Astrocyte (in vitro differentiated cells and primary cell): ENCODE measurements at regions not wholly inside any gene's neighbourhood (a gene's known extent, or its start where the extent isn't known, plus 50 kb on each side); places are given as distances from the start of the nearest gene placed in this dataset.

Experiments used
- DNase-seq: peaks from one replicate; pipeline ENCODE4 v3.0.0-alpha.2; 2010; ENCODE audit warnings: low read depth
- FAIRE-seq: peaks from 2 replicates; lab custom pipeline; 2011; peaks lifted over from hg19 to GRCh38; lab: Jason Lieb, UNC
- H2AFZ ChIP-seq: 2 replicates; pipeline ENCODE4 v1.6.0; 2012; ENCODE audit warnings: low read depth, low read length, inconsistent platforms
- H3K27ac ChIP-seq: 2 replicates; pipeline ENCODE4 v1.5.1; 2011; ENCODE audit warnings: low read depth, low read length, inconsistent platforms
- H3K27me3 ChIP-seq: 2 replicates; pipeline ENCODE4 v1.6.0; 2011; ENCODE audit warnings: low read length, inconsistent platforms; ENCODE audit not compliant: insufficient read depth
- H3K36me3 ChIP-seq: 2 replicates; pipeline ENCODE4 v1.5.1; 2011; ENCODE audit warnings: low read length, inconsistent platforms; ENCODE audit not compliant: insufficient read depth
- H3K4me1 ChIP-seq: 2 replicates; pipeline ENCODE4 v1.5.1; 2011; ENCODE audit warnings: low read length, inconsistent platforms; ENCODE audit not compliant: insufficient read depth
- H3K4me2 ChIP-seq: 2 replicates; pipeline ENCODE4 v1.6.0; 2012; ENCODE audit warnings: low read length, inconsistent platforms
- H3K4me3 ChIP-seq: 2 replicates; pipeline ENCODE4 v1.5.1; 2011; ENCODE audit warnings: low read depth, mild to moderate bottlenecking, low read length, inconsistent platforms; ENCODE audit not compliant: insufficient read depth
- H3K79me2 ChIP-seq: 2 replicates; pipeline ENCODE4 v1.6.0; 2012; ENCODE audit warnings: mild to moderate bottlenecking, low read length, inconsistent platforms; ENCODE audit not compliant: insufficient read depth
- H3K9ac ChIP-seq: 2 replicates; pipeline ENCODE4 v1.6.0; 2012; ENCODE audit warnings: mild to moderate bottlenecking, low read length, inconsistent platforms
- H3K9me3 ChIP-seq: 2 replicates; pipeline ENCODE4 v1.5.1; 2012; ENCODE audit warnings: low read depth, mild to moderate bottlenecking, low read length, inconsistent platforms; ENCODE audit not compliant: insufficient read depth
- H4K20me1 ChIP-seq: 2 replicates; pipeline ENCODE4 v1.6.0; 2012; ENCODE audit warnings: low read length, inconsistent platforms; ENCODE audit not compliant: insufficient read depth
- H3K27ac Mint-ChIP-seq: one replicate; pipeline ENCODE4 v1.8.0; 2021; ENCODE audit warnings: mild to moderate bottlenecking, mixed read lengths; ENCODE audit not compliant: unreplicated experiment
- H3K27me3 Mint-ChIP-seq: one replicate; pipeline ENCODE4 v1.8.0; 2021; ENCODE audit warnings: low read depth, mixed read lengths; ENCODE audit not compliant: unreplicated experiment
- H3K36me3 Mint-ChIP-seq: one replicate; pipeline ENCODE4 v1.8.0; 2021; ENCODE audit warnings: low read depth, mixed read lengths; ENCODE audit not compliant: unreplicated experiment
- H3K4me1 Mint-ChIP-seq: one replicate; pipeline ENCODE4 v1.8.0; 2021; ENCODE audit warnings: low read depth, mixed read lengths; ENCODE audit not compliant: unreplicated experiment
- H3K4me3 Mint-ChIP-seq: one replicate; pipeline ENCODE4 v1.8.0; 2021; ENCODE audit warnings: mild to moderate bottlenecking, moderate library complexity, mixed read lengths; ENCODE audit not compliant: unreplicated experiment
- H3K9me3 Mint-ChIP-seq: one replicate; pipeline ENCODE4 v1.8.0; 2021; ENCODE audit warnings: mild to moderate bottlenecking, mixed read lengths; ENCODE audit not compliant: unreplicated experiment
- EZH2 ChIP-seq: IDR thresholded peaks from 2 replicates; pipeline ENCODE4 v1.6.1; 2012; ENCODE audit warnings: mild to moderate bottlenecking, low read length, inconsistent platforms; ENCODE audit not compliant: insufficient read depth
- TF ChIP-seq, protein P1 (sequence below): IDR thresholded peaks from 2 replicates; pipeline ENCODE4 v1.5.1; 2011; ENCODE audit warnings: low read depth, mild to moderate bottlenecking, inconsistent platforms, low read length, moderate library complexity; ENCODE audit not compliant: insufficient read depth

DNA sequence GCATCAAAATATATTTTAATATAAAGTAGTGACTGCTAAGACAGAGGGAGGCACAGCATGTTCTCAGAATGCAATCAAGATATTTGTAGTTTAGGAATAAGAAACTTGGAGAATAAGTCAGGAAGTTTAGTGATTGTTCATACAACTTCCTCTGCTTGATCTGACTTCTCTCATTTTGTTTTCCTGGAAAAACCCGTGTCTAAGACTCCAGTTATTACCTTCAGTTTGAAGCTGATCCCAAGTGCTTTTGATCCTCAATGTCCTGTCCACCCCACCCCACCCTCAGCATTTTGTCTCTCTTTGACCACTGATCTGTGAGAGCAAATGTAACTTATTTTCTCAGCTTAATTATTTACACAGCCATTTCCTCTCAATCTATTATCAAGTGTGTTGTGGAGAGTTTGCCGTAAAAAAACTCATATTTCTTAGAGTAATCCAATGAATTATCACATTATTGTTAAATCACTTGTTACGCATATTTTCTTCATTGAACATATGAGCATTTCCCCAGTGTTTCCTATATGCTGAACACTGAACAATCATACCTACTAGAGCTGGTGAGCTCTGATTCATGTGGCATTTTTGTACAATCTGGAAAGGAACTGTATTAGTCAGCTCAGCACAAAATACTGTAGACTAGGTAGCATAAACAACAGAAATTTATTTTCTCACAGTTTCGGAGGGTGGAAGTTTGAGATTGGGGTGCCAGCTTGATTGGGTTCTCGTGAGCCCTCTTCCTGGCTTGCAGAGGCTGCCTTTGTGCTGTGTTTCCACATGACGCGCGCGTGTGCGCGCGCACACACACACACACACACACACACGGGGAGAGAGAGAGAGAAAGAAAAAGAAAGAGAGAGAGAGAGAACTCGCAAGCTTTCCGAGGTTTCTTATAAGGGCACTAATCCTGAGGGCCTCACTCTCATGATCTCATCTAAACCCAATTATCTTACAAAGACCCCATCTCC lies 65.5 kb upstream of the DPYD start:
- no peak for FAIRE-seq
- H3K27ac Mint-ChIP-seq, result peak overlapping the region; percentile 56

DNA sequence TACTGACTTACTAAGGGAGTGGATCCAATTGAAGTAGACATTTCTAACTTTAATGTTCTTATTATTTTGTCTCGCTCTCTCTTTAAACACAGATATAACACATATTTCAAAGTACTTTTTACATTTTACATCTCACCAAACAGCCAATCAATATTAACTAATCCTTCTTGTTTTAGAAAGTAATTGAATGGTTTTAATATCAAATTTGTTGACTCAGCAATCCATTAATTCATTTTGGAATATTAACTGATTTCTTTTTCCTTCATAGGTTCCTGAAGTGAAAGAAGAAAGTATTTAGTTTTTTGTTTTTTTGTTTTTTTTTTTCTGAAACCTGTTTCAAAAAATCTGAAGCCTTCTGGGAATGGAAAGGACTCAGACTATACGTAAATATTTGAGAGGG lies 62.3 kb upstream of the DPYD start:
- Histone ChIP-seq H3K4me1 (no peaks in the 10 kb centered on the region), H3K27me3 (no peaks in the 10 kb centered on the region), H4K20me1 (no peaks in the 10 kb centered on the region), H2AFZ (no peak overlapping the region), H3K9ac (no peak overlapping the region), H3K4me2 (no peak overlapping the region), H3K4me3 (no peak overlapping the region), H3K27ac (no peak overlapping the region), H3K36me3 (no peaks in the 10 kb centered on the region), H3K79me2 (no peaks in the 10 kb centered on the region), H3K9me3 (no peaks in the 10 kb centered on the region)
- H3K4me1 Mint-ChIP-seq, result peaks cover 9% of the 10 kb centered on the region
- no peaks in the 10 kb centered on the region for H3K36me3 Mint-ChIP-seq
- DNase-seq (no peak), FAIRE-seq (no peak)
- H3K9me3 Mint-ChIP-seq, result no peaks in the 10 kb centered on the region
- H3K27me3 Mint-ChIP-seq, result no peaks in the 10 kb centered on the region
- TF ChIP-seq, protein P1, sequence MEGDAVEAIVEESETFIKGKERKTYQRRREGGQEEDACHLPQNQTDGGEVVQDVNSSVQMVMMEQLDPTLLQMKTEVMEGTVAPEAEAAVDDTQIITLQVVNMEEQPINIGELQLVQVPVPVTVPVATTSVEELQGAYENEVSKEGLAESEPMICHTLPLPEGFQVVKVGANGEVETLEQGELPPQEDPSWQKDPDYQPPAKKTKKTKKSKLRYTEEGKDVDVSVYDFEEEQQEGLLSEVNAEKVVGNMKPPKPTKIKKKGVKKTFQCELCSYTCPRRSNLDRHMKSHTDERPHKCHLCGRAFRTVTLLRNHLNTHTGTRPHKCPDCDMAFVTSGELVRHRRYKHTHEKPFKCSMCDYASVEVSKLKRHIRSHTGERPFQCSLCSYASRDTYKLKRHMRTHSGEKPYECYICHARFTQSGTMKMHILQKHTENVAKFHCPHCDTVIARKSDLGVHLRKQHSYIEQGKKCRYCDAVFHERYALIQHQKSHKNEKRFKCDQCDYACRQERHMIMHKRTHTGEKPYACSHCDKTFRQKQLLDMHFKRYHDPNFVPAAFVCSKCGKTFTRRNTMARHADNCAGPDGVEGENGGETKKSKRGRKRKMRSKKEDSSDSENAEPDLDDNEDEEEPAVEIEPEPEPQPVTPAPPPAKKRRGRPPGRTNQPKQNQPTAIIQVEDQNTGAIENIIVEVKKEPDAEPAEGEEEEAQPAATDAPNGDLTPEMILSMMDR, result no peak
- no peak for TF ChIP-seq EZH2
- H3K4me3 Mint-ChIP-seq, result no peak overlapping the region
- no peak overlapping the region for H3K27ac Mint-ChIP-seq

More for the DNA sequence above, 65.5 kb upstream of the DPYD start:
- Histone ChIP-seq H3K4me1 (no peaks in the 10 kb centered on the region), H3K27ac (no peak overlapping the region), H3K9ac (no peak overlapping the region), H3K79me2 (no peaks in the 10 kb centered on the region), H3K27me3 (no peaks in the 10 kb centered on the region), H4K20me1 (no peaks in the 10 kb centered on the region), H2AFZ (no peak overlapping the region), H3K9me3 (no peaks in the 10 kb centered on the region), H3K4me2 (no peak overlapping the region), H3K4me3 (no peak overlapping the region), H3K36me3 (no peaks in the 10 kb centered on the region)
- H3K4me1 Mint-ChIP-seq, result peaks cover 9% of the 10 kb centered on the region
- no peak overlapping the region for H3K4me3 Mint-ChIP-seq
- no peak for TF ChIP-seq EZH2
- TF ChIP-seq, protein P1, result no peak
- H3K36me3 Mint-ChIP-seq, result no peaks in the 10 kb centered on the region
- no peaks in the 10 kb centered on the region for H3K27me3 Mint-ChIP-seq
- H3K9me3 Mint-ChIP-seq, result peaks cover 1% of the 10 kb centered on the region
- peak; percentile 23 for DNase-seq

DNA sequence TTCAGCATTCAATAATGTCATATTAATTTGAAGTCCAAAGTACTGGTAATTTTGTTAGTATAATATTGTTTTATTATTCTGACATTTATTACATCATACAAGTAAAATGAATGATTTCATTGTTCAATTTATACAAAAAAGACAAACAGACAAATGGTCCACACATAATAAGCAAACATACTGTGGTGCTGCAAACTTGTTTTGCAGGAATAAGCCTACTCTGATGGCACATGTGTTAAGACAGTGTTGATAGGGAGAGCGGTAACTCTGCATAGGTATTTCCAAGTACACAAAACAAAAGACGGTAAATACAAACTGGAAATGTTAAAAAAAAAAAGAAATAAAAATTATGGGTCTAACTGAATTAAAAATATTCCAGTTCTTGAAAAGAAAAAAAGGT lies 59.7 kb upstream of the DPYD start:
- Histone ChIP-seq H3K79me2 (no peaks in the 10 kb centered on the region), H3K9ac (no peak overlapping the region), H2AFZ (no peak overlapping the region), H3K4me2 (no peak overlapping the region), H3K9me3 (no peaks in the 10 kb centered on the region), H3K4me3 (no peak overlapping the region), H3K4me1 (no peaks in the 10 kb centered on the region), H4K20me1 (no peaks in the 10 kb centered on the region), H3K36me3 (no peaks in the 10 kb centered on the region), H3K27me3 (no peaks in the 10 kb centered on the region), H3K27ac (no peak overlapping the region)
- DNase-seq (no peak), FAIRE-seq (no peak)
- H3K36me3 Mint-ChIP-seq, result no peaks in the 10 kb centered on the region
- H3K4me1 Mint-ChIP-seq, result no peaks in the 10 kb centered on the region
- H3K4me3 Mint-ChIP-seq, result no peak overlapping the region
- TF ChIP-seq EZH2, result no peak
- TF ChIP-seq, protein P1, result no peak
- no peak overlapping the region for H3K27ac Mint-ChIP-seq
- no peaks in the 10 kb centered on the region for H3K9me3 Mint-ChIP-seq
- H3K27me3 Mint-ChIP-seq, result no peaks in the 10 kb centered on the region
